ENCODE measurements at regions not wholly inside any gene's neighbourhood (a gene's known extent, or its start where the extent isn't known, plus 50 kb on each side); places are given as distances from the start of the nearest gene placed in this dataset.

GRCh38 chr7:33700001-33700899 is 205.1 kb upstream of the BMPER start (continued):
- TF ChIP-seq ATF3 (IDR thresholded peaks at IDR 0.05) = no peak
- TF ChIP-seq EGR1 (IDR thresholded peaks at IDR 0.05; ENCODE audit: low read depth) = no peak

GRCh38 chr7:33701189-33701740 is 204.1 kb upstream of the BMPER start:
- Histone ChIP-seq H3K79me2 (ENCODE audit: insufficient read depth, low read length) (no peaks in the 10 kb centered on the region), H3K9me3 (ENCODE audit: control insufficient read depth in 1 of 2, insufficient read depth in 1 of 2, low read depth in 1 of 2, low read length in 2 of 2) (no peaks in the 10 kb centered on the region; a peak in 1 of 4 replicates), H3K4me1 (ENCODE audit: control insufficient read depth in 1 of 2, insufficient read depth in 2 of 2, low read length in 2 of 2) (no peaks in the 10 kb centered on the region), H3K36me3 (ENCODE audit: control insufficient read depth in 1 of 2, insufficient read depth in 2 of 2, low read length in 2 of 2) (no peaks in the 10 kb centered on the region), H3K4me3 (replicated peaks in 1 of 2; ENCODE audit: low read depth in 1 of 2, low read length in 2 of 2) (no peak overlapping the region), H2AFZ (ENCODE audit: low read depth, low read length, poor library complexity, severe bottlenecking) (no peak overlapping the region), H3K27ac (ENCODE audit: low read depth, low read length) (no peak overlapping the region), H3K9me2 (ENCODE audit: insufficient read depth) (no peaks in the 10 kb centered on the region), H3K9ac (ENCODE audit: low read length) (no peak overlapping the region), H4K20me1 (ENCODE audit: insufficient read depth) (no peaks in the 10 kb centered on the region), H3K4me2 (ENCODE audit: low read length) (no peak overlapping the region), H3K27me3 (ENCODE audit: insufficient read depth, low read length) (no peaks in the 10 kb centered on the region)
- no TSS peak for BruUV-seq (replicated peaks)
- ATAC-seq (no peak), DNase-seq (ENCODE audit: low read depth, low spot score) (no peak)
- ChIA-PET POLR2A (no interaction called here), RAD21 (ENCODE audit: low non-redundant PET in 1 of 2, low total read pairs in 2 of 2, uncharacterized antibody in 2 of 2, unreplicated experiment in 2 of 2) (no interaction called here), CTCF (no interaction called here)
- TF ChIP-seq CEBPB (IDR thresholded peaks at IDR 0.05; ENCODE audit: low read depth) (no peak), EGR1 (IDR thresholded peaks at IDR 0.05; ENCODE audit: low read depth) (no peak), RAD21 (IDR thresholded peaks at IDR 0.05; ENCODE audit: low read depth) (no peak), ELF1 (IDR thresholded peaks at IDR 0.05; ENCODE audit: borderline replicate concordance, low read depth) (no peak), SP1 (IDR thresholded peaks at IDR 0.05; ENCODE audit: low read depth) (no peak), YY1 (IDR thresholded peaks at IDR 0.05; ENCODE audit: extremely low read depth, insufficient replicate concordance, low read depth, low read length) (no peak), EZH2phosphoT487 (IDR thresholded peaks at IDR 0.05; ENCODE audit: borderline replicate concordance) (no peak), EZH2 (IDR thresholded peaks at IDR 0.05) (no peak), REST (IDR thresholded peaks at IDR 0.05; ENCODE audit: low read depth) (no peak), TCF7L2 (IDR thresholded peaks at IDR 0.05; ENCODE audit: borderline replicate concordance, extremely low read depth, insufficient read depth, insufficient read length) (no peak), FOSL1 (IDR thresholded peaks at IDR 0.05; ENCODE audit: low read depth) (no peak), MAX (IDR thresholded peaks at IDR 0.05) (no peak), ATF3 (IDR thresholded peaks at IDR 0.05) (no peak), POLR2AphosphoS5 (IDR thresholded peaks at IDR 0.05; ENCODE audit: low read depth, low read length) (no peak)
- intact Hi-C loops (cut with micrococcal nuclease) = no loop called here

Data from HCT116 (cell line).